ENCODE measurements at regions not wholly inside any gene's neighbourhood (a gene's known extent, or its start where the extent isn't known, plus 50 kb on each side); places are given as distances from the start of the nearest gene placed in this dataset.

DNA sequence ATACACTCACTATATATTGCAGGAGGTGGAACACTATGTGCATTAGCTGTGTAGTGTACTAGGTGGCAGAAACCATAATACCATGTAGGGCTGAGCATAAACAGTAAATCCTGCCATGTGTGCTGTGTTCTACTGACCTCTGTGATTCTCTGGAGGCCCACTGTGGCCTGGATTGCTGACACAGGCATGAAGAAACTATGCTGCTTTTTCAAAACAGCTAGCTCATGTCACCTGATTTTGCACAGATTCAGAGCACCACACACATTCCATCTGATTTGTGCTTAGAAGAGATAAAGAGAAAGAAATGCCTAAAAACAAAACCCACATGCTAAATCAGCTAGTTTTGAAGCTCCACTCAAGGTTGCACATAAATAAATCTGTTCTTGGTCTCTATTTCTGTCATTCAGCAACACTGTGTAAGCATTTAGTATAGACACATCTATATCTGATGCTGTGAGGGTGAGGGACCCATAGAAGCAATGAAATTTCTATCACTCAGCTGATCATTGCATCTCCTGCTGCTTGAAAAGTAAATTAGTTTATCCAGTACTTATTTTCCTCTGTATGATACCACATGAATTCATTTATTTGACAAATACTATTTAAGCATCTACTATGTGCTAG, 1007.7 kb upstream of the SEMA6D start:
- TF ChIP-seq CTCF (IDR thresholded peaks at IDR 0.05) (no peak), POLR2AphosphoS5 (IDR thresholded peaks at IDR 0.05; ENCODE audit: low read depth, low read length) (no peak), TCF7L2 (IDR thresholded peaks at IDR 0.05; ENCODE audit: low read depth, low read length) (no peak), REST (IDR thresholded peaks at IDR 0.05; ENCODE audit: insufficient read depth in 1 of 2, low read depth in 2 of 2, low read length in 1 of 2) (no peak)
